Left cardiac atrium (tissue), 4 donors: ENCODE measurements at regions not wholly inside any gene's neighbourhood (a gene's known extent, or its start where the extent isn't known, plus 50 kb on each side); places are given as distances from the start of the nearest gene placed in this dataset.
A peak's percentile ranks its signal among the peaks of the same experiment; 100 is the strongest.
"Not testable (repeated sequence)": the region's sequence is repeated elsewhere in the genome, so short reads cannot be mapped to it uniquely, and the experiment has no call there.

Experiments used
- ATAC-seq, 2 donors: fragments of 200-7000 bp; cut with Tn5 transposase; one replicate each; pipeline ENCODE4 v1.9.1; 2020; ENCODE audit warnings: mild to moderate bottlenecking in 2 of 2, moderate library complexity in 2 of 2
- DNase-seq: peaks from one replicate; pipeline ENCODE4 v3.0.0-alpha.2; 2020
- intact Hi-C, 2 donors: fragments of 100-400 bp; cut with DNase I; formaldehyde crosslinking; loops; one replicate each; pipeline versions ENCODE4 v1.14.1 to v1.15.1; 2022 to 2023
- donor health status: DM: no; HTN: yes; CAD: no.
- donor health status: DM: no; HTN: yes; CAD: no; lungs with severe emphysema.
- donor health status: DM: yes; HTN: yes; CAD: no.
- donor health status: Dilated cardiomyopathy.

GRCh38 chr1:143848859-143849258, 122.9 kb downstream of the FAM72C start:
- DNase-seq, intact Hi-C loops, ATAC-seq: not testable (repeated sequence)

DNA sequence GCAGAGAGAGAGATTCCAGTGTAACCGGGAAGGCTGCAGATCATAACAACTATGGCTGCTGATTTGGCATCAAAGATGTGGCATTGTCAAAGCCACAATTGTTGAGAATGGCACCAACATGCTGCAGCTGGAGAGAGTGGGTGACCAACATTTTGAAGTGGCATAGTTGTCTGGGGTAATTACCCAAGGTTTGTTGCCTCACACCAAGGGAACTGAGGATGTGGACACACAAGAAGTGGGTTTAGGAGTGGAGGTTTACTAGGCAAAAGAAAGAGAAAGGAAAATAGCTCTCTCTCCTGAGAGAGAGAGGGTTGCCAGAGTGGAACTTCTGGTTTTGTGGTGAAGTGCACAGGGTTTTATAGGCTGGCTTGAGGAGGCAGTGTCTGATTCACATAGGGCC, 126.6 kb downstream of the FAM72C start:
- DNase-seq, intact Hi-C loops, ATAC-seq: not testable (repeated sequence)

DNA sequence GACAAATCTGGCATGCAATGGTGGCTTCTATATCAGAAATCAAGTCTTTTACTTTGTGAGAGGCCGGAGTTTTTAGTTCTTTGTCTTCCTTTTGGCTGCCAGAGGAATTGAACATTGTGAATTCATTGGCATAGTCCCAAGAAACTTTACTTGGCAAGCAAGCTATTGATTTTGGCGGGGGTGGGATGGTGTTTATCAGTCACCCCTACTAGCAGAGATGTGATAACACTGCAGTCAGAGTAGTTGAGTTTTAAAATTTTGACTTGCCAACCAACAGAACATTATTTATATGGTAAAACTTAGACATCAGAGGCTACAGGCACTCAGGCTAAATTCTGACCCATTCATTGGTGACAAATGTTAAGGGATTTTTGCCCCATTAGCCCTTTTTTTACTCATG, 129.7 kb downstream of the FAM72C start:
- ATAC-seq, intact Hi-C loops, DNase-seq: not testable (repeated sequence)

- ATAC-seq: peak in 1 of 2 donors; percentile 31
- intact Hi-C loops: not testable (repeated sequence)
These were observed 132.6 kb downstream of the FAM72C start for GRCh38 chr1:143839182-143839581.

GRCh38 chr1:143838598-143838929, 133.2 kb downstream of the FAM72C start:
- ATAC-seq, intact Hi-C loops, DNase-seq: not testable (repeated sequence)

More at GRCh38 chr1:143839182-143839581, 132.6 kb downstream of the FAM72C start:
- DNase-seq: not testable (repeated sequence)

GRCh38 chr1:143837924-143838597, 133.7 kb downstream of the FAM72C start:
- ATAC-seq: peak in 1 of 2 donors; percentile 19
- intact Hi-C loops, DNase-seq: not testable (repeated sequence)

DNA sequence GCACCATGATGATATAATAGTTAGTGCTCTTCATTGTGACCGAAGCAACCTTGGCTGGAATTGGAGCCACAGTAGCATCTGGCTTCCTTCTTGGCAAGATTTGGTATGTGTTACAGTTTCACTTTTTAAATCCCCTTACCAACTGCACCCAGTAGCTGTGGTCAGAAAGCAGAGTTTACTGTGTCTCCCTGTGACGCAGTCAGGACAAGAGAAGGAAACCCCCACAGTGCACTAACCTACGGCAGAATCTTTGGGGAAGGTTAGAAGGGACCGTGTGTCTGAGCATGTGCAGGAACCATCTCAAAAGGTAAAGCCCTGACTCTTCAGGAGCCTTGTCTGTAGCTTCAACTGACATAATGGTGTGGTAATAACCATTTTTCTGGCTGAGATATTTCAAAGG, 138.4 kb downstream of the FAM72C start:
- intact Hi-C loops, DNase-seq, ATAC-seq: not testable (repeated sequence)

GRCh38 chr1:143832379-143832716, 139.4 kb downstream of the FAM72C start:
- intact Hi-C loops, ATAC-seq, DNase-seq: not testable (repeated sequence)

DNA sequence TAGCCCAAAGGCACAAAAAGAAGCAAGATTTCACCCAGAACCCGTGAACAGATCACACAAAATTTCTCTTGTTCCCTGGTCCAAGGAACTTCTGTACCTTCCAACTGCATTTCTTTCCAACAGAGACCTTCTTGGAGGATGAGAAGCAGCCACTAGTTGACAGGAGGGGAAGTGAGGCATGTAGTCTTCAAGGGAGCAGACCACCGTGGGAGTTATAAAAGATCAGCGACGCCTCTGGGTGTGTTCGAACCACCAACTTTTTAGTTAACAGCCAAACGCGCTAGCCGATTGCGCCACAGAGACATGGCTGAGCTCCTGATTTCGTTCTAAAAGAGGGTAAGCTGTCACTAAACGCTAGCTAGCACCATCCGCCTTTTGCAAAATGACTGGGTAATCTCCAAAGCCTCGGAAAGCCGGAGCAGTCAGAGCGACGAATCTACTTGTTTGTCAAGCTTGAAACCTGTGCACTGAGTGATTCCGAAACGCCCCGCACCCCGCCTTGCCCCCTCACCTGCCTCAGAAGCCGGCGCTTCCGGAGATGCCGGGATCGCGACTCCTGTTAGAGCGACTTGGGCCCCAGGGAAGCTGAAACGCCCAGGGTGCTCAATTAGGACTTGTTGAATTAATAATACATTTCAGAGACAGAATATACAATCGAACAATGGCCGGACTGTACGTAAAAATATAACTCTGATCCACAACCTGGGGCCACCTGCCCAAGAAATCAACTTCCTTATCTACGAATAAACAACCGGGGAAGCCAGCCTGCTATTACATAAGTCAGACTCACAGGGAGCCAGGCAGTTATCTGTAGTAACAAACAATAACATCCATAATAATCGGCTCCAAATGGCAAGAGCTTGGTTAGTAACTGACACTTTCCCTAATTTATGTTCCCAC, 140.1 kb downstream of the FAM72C start:
- intact Hi-C loops, ATAC-seq, DNase-seq: not testable (repeated sequence)

DNA sequence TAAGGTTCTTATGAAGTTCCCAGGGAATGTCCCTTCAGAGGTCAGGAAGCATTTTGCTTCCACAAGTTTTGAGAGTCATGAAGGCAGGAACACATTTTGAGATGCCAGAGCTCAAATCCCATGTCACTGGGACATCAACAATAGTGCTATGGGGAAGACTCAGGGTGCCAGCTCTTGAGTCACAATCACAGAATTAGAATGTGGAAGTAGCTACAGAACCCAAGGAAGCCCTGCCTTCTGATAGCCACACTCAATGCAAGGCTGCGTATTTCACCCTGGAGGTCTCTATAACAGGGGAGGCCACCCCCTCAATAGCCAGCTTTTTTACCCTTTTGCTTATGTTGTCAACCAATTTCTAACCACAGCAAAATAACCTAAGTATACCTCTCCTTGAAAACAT, 145.6 kb downstream of the FAM72C start:
- peak in 1 of 2 donors; percentile 15 for ATAC-seq
- intact Hi-C loops, DNase-seq: not testable (repeated sequence)

DNA sequence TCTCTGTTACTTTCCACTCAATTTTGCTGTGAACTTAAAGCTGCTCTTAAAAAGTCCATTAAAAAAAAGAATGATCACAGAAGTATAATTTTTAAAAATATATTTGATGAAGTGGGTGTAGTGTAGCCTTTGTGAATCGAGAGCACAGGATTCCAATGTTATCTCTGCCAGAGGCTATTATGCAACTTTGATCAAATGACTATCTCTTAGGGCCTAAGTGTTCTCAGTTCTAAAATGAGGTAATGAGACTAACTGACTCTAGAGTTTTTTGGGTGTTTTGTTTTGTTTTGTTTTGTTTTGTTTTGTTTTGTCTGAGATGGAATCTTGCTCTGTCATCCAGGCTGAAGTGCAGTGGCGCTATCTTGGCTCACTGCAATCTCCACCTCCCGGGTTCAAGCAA, 147.5 kb downstream of the FAM72C start:
- intact Hi-C loops, ATAC-seq, DNase-seq: not testable (repeated sequence)

DNA sequence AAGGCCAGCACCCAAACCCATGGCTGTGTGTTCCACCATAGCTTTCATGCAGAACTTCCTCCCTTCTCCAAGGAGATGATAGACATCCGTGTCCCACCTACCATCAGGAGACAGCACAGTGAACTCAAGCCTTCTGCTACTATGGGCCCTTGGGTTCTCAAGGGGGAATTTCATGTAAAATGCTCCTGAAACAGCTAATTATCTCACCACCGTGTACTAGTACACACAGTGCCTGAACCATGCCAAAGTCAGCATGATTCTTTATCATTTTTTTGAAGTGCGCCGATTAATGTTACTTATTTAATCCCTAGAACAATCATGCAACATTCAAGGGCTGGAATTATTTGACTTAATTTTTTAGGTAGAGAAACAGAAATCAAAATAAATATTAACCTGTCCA, 151.7 kb downstream of the FAM72C start:
- DNase-seq, ATAC-seq, intact Hi-C loops: not testable (repeated sequence)

DNA sequence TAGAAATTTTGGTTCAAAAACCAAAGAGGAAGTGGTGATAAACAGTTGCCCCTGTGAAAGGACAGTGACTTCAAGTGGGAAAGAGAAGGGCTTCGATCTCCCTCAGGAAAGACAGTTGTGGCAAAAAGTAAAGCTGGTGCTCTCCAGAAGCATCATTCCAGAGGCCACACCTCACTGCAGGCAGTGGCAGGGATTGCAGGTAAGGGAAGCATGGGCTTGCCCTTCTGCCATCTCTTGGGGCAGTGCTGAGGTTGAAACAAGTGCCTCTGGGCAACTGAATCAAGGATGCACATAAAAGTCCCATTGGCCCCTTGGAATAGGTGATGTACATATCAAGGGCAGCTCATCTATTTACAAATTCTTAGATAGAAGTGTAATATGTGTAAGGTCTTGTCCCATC, 155.4 kb downstream of the FAM72C start:
- DNase-seq, intact Hi-C loops, ATAC-seq: not testable (repeated sequence)

DNA sequence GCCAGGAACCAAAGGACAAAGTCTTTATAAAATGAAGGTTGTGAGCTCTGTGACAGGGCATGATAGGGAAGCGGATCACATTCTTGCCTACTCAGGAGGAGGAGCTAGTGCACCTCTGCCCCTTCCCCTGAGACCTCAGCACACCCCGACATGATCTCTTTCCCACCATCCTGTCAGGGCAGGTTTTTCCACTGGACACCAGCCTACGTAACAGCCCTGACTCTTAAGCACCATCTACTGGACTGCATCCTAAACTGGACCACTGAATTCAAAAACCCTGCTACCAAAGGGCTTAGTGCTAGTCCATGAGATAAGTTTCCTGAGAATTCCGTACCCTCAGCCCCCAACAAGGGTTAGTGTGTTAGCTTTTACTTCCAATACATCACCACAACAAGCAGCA, 166.4 kb downstream of the FAM72C start:
- peak in 1 of 2 donors; percentile 52 for ATAC-seq
- intact Hi-C loops, DNase-seq: not testable (repeated sequence)

DNA sequence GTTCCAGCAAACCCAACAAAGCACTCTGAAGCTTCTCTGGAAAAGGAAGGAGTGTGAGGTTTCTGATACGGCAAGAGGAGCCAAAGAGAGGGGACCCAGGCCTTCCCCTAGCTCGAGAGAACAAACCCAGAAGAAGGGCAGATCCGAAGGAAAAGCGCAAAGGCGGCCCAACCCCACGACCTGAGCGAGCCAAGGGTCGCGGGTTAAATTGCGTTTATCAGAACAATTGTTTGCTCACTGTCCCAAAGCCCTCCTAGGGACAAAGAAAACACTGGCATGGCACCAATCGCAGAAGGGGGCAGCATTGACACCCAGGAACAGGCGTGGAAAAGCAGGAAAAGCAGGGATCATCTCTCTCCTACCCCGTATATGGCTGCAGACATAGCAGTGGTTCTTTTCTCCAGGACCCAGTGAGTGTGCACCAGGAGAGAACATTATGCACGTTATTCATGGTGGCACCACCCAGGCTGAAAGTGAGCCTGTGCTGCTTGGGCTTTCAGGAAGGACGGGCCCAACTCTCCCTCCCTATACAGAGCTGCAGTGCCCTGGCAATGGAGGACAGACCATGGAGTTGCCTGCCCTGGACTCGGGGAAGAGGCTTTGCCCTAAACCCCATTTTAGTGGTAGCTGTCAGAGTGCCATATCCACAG, 167.0 kb downstream of the FAM72C start:
- ATAC-seq: peak; percentile 15 to 30

DNA sequence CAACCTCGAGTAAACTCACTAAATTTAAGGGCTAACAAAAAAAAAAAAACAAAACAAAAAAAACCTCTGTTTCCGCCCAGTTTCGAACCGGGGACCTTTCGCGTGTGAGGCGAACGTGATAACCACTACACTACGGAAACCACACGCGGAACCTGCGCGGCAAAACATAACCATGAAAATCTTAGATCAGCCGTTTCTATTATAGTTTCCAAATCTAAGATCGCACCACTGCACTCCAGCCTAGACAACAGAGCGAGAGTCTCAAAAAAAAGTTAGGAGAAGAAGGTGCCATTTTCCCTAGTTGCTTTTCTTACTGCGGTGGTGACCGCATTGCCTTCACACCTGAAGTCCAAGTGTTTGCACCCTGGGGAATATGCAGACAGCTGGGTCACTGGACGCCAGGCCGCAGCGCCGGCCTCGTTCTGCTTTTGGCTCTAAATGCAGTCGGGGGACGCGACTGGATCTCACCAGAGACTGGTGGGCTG, 167.8 kb downstream of the FAM72C start:
- DNase-seq: peak; percentile 35
- peak; percentile 47 to 73 for ATAC-seq
- intact Hi-C loops: not testable (repeated sequence)

More for the DNA sequence above, 167.0 kb downstream of the FAM72C start:
- intact Hi-C loops, DNase-seq: not testable (repeated sequence)

GRCh38 chr1:143803095-143803494, 168.7 kb downstream of the FAM72C start:
- peak; percentile 80 to 90 for ATAC-seq
- intact Hi-C loops, DNase-seq: not testable (repeated sequence)

DNA sequence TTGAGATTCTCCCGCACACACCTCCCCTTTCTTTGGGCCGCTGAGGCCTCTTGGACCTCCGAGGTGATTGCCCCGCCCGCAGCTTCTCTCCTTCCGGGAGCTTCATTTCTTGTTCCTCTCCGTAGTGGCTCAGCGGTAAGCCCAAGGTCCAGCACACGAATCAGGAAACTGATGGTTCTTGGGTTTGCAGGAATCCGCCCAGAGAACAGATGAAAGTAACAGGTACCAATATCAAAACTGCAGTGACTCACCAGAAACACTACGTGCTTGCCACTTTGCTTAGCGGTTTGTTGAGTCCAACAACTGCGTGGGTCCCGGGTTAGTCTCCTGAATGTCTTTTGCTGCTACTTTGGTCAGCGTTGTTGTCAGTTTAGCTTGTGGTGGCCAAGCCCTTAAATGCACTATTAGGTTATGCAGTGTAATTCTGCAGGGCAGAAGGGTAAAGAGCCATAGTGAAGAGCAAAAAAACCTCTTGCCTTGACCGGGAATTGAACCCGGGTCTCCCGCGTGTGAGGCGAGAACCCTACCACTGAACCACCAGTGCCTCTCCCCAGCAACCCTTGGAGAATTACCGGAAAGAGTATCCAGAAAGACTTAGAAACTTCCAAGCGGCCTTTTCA, 172.1 kb downstream of the FAM72C start:
- intact Hi-C loops, DNase-seq: not testable (repeated sequence)
- ATAC-seq: peak; percentile 70 to 88

DNA sequence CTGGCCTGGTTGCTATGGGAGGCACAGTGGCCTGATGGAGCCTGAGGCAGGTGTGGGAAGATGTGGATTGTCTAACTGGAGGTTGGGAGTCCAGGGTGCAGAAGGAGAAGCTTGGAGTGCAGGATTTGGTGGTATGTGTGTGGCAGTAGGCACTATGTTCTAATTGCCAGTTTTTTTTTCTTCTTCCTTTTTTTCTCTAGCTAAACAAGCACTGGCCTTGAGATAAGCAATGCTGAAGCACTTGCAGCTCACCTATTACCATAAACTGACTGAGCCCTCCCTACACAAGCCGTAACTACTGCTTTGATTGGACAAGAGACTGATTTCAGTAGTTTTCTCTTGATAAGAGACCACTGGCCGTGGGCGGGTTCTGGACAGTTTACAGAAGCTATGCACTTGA, 175.4 kb downstream of the FAM72C start:
- ATAC-seq, DNase-seq, intact Hi-C loops: not testable (repeated sequence)
